H1 (cell line): ENCODE measurements at regions not wholly inside any gene's neighbourhood (a gene's known extent, or its start where the extent isn't known, plus 50 kb on each side); places are given as distances from the start of the nearest gene placed in this dataset.

Source experiments
- BACH1 ChIP-seq: IDR thresholded peaks from 2 replicates; pipeline ENCODE4 v1.6.1; 2012; ENCODE audit warnings: low read length, improper control_type of control experiment
- CBX8 ChIP-seq: fragments of 300-800, 300-1000 bp; sonication (generic); IDR thresholded peaks from 2 replicates; pipeline ENCODE4 v1.7.1; 2016; ENCODE audit warnings: low read depth, low read length, borderline replicate concordance
- CEBPB ChIP-seq: IDR thresholded peaks from 2 replicates; pipeline ENCODE4 v1.6.1; 2012; ENCODE audit warnings: low read depth, low read length
- CTCF ChIP-seq, 3 experiments: IDR thresholded peaks; 1 replicate in 2 of 3; 2 replicates in 1 of 3; pipeline versions ENCODE4 v1.5.1 to v1.6.1; 2011; ENCODE audit warnings: low read length in 3 of 3, mild to moderate bottlenecking in 3 of 3, inconsistent platforms in 2 of 3, low read depth in 1 of 3, moderate library complexity in 1 of 3; ENCODE audit not compliant: insufficient read depth in 1 of 3; ENCODE audit errors: control extremely low read depth in 1 of 3
- EZH2 ChIP-seq: fragments of 200-600 bp; sonication (generic); IDR thresholded peaks from 2 replicates; pipeline ENCODE4 v1.7.1; 2012; ENCODE audit warnings: low read depth, mild to moderate bottlenecking, moderate library complexity, low read length, inconsistent platforms; ENCODE audit not compliant: severe bottlenecking
- MAFK ChIP-seq: IDR thresholded peaks from 2 replicates; pipeline ENCODE4 v1.6.1; 2012; ENCODE audit warnings: low read depth, mild to moderate bottlenecking, improper control_type of control experiment, low read length
- PHF8 ChIP-seq: fragments of 200-600 bp; sonication (generic); conservative IDR thresholded peaks from 2 replicates; pipeline ENCODE4 v1.7.1; 2012; ENCODE audit warnings: low read depth, mild to moderate bottlenecking, inconsistent platforms, low read length, moderate library complexity
- POLR2AphosphoS5 ChIP-seq: IDR thresholded peaks from 2 replicates; pipeline ENCODE4 v1.6.1; 2011; ENCODE audit warnings: low read depth, low read length
- SIN3A ChIP-seq, 2 experiments: IDR thresholded peaks in 1 of 2; conservative IDR thresholded peaks in 1 of 2; 2 replicates each; pipeline ENCODE4 v1.6.1; 2011 to 2012; ENCODE audit warnings: low read length in 2 of 2, improper control_type of control experiment in 1 of 2, low read depth in 1 of 2, mild to moderate bottlenecking in 1 of 2
- SP2 ChIP-seq: IDR thresholded peaks from 2 replicates; pipeline ENCODE4 v1.6.1; 2012; ENCODE audit warnings: mild to moderate bottlenecking, low read length, inconsistent platforms
- USF2 ChIP-seq: IDR thresholded peaks from 2 replicates; pipeline ENCODE4 v1.6.1; 2011; ENCODE audit warnings: low read length, improper control_type of control experiment
- ZNF274 ChIP-seq: IDR thresholded peaks from 2 replicates; pipeline ENCODE4 v1.7.0; 2012; ENCODE audit warnings: low read length, borderline replicate concordance; ENCODE audit errors: extremely low read depth
- TF ChIP-seq, protein P1 (sequence below): IDR thresholded peaks from 2 replicates; pipeline ENCODE4 v1.6.1; 2011; ENCODE audit warnings: low read depth, mild to moderate bottlenecking, low read length; ENCODE audit not compliant: insufficient read depth

GRCh38 chr4:27490766-27491165 is 630.1 kb downstream of the STIM2 start:
- TF ChIP-seq EZH2 = no peak
- no peak for TF ChIP-seq ZNF274
- no peak for TF ChIP-seq SP2
- no peak for TF ChIP-seq CTCF (IDR thresholded peaks at IDR 0.05; ENCODE audit: control extremely low read depth in 1 of 3, insufficient read depth in 1 of 3, low read depth in 1 of 3, low read length in 3 of 3)
- TF ChIP-seq CEBPB = no peak
- TF ChIP-seq BACH1 = no peak
- no peak for TF ChIP-seq POLR2AphosphoS5
- TF ChIP-seq SIN3A (conservative IDR thresholded peaks at IDR 0.05 in 1 of 2, IDR thresholded peaks at IDR 0.05 in 1 of 2; ENCODE audit: low read depth in 1 of 2, low read length in 2 of 2) = no peak
- TF ChIP-seq, protein P1, sequence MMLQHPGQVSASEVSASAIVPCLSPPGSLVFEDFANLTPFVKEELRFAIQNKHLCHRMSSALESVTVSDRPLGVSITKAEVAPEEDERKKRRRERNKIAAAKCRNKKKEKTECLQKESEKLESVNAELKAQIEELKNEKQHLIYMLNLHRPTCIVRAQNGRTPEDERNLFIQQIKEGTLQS = no peak
- TF ChIP-seq MAFK = no peak
- TF ChIP-seq USF2 = no peak
- TF ChIP-seq PHF8 = no peak
- no peak for TF ChIP-seq CBX8
